CD1c-positive myeloid dendritic cell (primary cell): ENCODE measurements at regions not wholly inside any gene's neighbourhood (a gene's known extent, or its start where the extent isn't known, plus 50 kb on each side); places are given as distances from the start of the nearest gene placed in this dataset.

Experiments used
- DNase-seq: peaks from one replicate; pipeline ENCODE4 v3.0.0-alpha.2; 2016; ENCODE audit errors: extremely low spot score

DNA sequence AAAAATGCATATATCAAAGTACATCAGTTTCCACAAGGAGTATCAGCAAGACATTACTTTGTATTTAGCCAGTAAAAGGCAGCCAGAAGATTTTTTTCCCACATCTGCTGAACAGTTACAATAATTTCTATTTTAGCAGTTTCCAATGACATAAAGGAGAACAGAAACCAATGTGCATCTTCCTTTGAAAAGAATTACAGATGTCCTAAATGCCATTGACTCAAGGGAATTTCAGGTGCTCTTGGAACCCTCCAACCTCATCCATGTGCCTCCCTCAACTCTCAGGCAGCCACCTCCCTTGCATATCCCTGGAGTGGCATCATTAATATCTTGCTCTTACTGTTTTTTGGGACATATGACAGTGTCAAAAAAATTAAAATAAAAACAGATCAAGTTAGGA, 62.2 kb upstream of the ST8SIA1 start:
- peak; percentile 11 for DNase-seq

DNA sequence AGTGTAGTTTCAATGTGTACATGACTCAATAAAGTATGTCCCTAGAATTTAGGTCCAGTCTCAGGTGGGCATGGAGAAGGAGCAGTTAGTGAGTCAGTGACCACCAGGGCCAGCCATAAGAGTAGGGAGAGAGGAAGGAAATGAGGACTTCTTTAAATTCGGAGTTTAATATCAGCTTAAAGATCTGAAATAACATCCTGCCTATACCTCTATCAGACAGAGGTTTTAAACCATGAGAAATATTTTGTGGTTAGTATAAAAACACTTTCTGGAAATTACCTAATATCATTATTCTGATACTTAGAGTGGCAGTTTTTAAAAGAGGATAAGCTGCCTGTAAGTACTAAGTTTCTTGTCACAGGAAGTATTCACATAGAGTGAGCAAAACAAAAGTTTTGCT, 61.7 kb upstream of the ST8SIA1 start:
- peak; percentile 6 for DNase-seq

GRCh38 chr12:22395666-22396065, 61.2 kb upstream of the ST8SIA1 start:
- no peak for DNase-seq
